ENCODE measurements at regions not wholly inside any gene's neighbourhood (a gene's known extent, or its start where the extent isn't known, plus 50 kb on each side); places are given as distances from the start of the nearest gene placed in this dataset.

GRCh38 chr12:42905419-42905705 lies 315.8 kb upstream of the PRICKLE1 start:
- TF ChIP-seq CTCF (IDR thresholded peaks at IDR 0.05; ENCODE audit: poor library complexity, severe bottlenecking), result no peak
- DNase-seq (ENCODE audit: low spot score) (no peak), ATAC-seq (ENCODE audit: low read depth) (no peak)
- H3K27ac ChIP-seq (ENCODE audit: poor library complexity, severe bottlenecking), result no peak overlapping the region
- no peaks in the 10 kb centered on the region for H3K27me3 ChIP-seq (ENCODE audit: insufficient read depth, poor library complexity, severe bottlenecking)
- H3K9me3 ChIP-seq (ENCODE audit: severe bottlenecking), result no peaks in the 10 kb centered on the region
- H3K4me3 ChIP-seq (ENCODE audit: severe bottlenecking), result no peak overlapping the region
- H3K4me1 ChIP-seq (ENCODE audit: insufficient read depth, poor library complexity, severe bottlenecking), result peaks cover 2% of the 10 kb centered on the region
- no peaks in the 10 kb centered on the region for H3K36me3 ChIP-seq (ENCODE audit: low read depth)

DNA sequence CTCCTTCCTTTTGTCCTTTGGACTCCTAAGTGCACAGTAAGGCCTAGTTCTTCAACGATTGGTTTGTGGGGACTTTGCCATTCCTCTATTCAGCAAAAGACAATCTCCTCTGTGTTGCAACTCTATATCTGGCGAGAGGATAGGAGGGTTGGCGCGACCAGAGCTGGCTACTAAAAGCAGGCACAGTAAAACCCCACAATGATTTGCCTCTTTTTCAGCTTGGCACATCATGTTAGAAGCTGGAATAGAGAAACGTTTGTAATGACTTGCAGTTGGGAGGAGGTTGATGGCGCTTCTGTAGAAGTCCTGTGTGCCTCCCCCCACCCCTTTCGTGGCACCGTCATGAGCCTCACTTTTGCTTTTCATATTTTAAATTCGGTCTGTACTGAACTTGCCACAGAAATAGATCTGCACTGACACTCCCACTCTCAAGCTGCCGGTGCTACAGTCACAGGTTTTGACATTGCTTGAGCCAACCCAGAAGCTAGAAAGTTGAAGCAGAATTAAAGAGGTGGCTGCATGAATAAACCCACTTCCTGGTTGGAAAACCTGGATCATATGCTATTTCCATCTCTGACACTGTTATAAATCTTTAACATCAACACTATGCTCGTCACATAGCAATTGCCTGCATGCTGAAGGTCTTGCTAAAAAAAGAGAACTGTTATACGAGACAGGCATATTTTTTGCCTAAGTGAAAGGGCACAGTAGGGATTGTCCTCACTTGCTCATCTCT lies 315.3 kb upstream of the PRICKLE1 start:
- Histone ChIP-seq H3K4me3 (ENCODE audit: severe bottlenecking) (no peak overlapping the region), H3K4me1 (ENCODE audit: insufficient read depth, poor library complexity, severe bottlenecking) (no peaks in the 10 kb centered on the region), H3K27ac (ENCODE audit: poor library complexity, severe bottlenecking) (no peak overlapping the region), H3K9me3 (ENCODE audit: severe bottlenecking) (no peaks in the 10 kb centered on the region), H3K36me3 (ENCODE audit: low read depth) (no peaks in the 10 kb centered on the region), H3K27me3 (ENCODE audit: insufficient read depth, poor library complexity, severe bottlenecking) (no peaks in the 10 kb centered on the region)
- TF ChIP-seq CTCF (IDR thresholded peaks at IDR 0.05; ENCODE audit: poor library complexity, severe bottlenecking), result no peak
- no peak for DNase-seq (ENCODE audit: low spot score)
- ATAC-seq (ENCODE audit: low read depth), result no peak

DNA sequence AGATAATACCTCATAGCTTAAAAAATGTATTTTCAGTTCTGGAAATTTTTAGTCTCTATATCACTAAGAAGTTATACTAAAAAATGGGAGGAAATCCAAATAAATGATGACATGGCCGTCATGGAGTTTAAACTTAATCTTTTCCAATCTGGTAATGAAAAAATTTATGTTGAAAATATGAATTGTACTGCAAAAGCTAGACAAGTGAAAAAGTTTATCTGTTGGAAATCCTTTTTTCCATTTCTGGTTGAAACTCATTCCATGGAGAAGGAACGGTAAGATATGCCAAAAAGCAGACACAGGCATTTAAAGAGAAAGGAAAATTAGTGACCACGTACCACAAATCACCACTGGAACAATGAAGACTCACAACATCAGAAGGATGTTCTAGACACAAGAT lies 314.2 kb upstream of the PRICKLE1 start:
- Histone ChIP-seq H3K4me3 (ENCODE audit: severe bottlenecking) (no peak overlapping the region), H3K36me3 (ENCODE audit: low read depth) (no peaks in the 10 kb centered on the region), H3K27ac (ENCODE audit: poor library complexity, severe bottlenecking) (no peak overlapping the region), H3K4me1 (ENCODE audit: insufficient read depth, poor library complexity, severe bottlenecking) (no peaks in the 10 kb centered on the region), H3K27me3 (ENCODE audit: insufficient read depth, poor library complexity, severe bottlenecking) (no peaks in the 10 kb centered on the region), H3K9me3 (ENCODE audit: severe bottlenecking) (no peaks in the 10 kb centered on the region)
- DNase-seq (ENCODE audit: low spot score), result no peak
- no peak for TF ChIP-seq CTCF (IDR thresholded peaks at IDR 0.05; ENCODE audit: poor library complexity, severe bottlenecking)
- ATAC-seq (ENCODE audit: low read depth), result no peak

DNA sequence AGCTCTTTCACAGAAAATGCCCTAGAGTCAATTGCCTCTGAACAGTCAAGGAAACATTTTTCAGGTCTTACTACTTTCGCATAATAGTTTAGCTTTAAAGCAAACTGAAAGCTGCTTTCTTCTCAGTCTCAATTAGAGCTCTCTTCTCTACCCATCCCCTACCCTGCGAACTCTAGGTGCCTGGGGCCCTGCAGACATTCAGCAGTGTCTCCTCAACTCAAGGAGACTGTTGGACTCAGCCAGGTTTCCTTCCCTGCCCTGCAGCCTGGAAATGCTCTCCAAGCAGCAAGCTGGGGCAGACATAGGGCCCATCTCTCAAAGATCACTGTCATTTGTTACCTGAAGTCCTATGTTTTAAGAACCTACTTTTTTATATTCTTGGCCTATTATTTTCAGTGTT lies 312.5 kb upstream of the PRICKLE1 start:
- Histone ChIP-seq H3K36me3 (ENCODE audit: low read depth) (no peaks in the 10 kb centered on the region), H3K27ac (ENCODE audit: poor library complexity, severe bottlenecking) (no peak overlapping the region), H3K27me3 (ENCODE audit: insufficient read depth, poor library complexity, severe bottlenecking) (no peaks in the 10 kb centered on the region), H3K9me3 (ENCODE audit: severe bottlenecking) (no peaks in the 10 kb centered on the region), H3K4me1 (ENCODE audit: insufficient read depth, poor library complexity, severe bottlenecking) (no peaks in the 10 kb centered on the region), H3K4me3 (ENCODE audit: severe bottlenecking) (no peak overlapping the region)
- DNase-seq (ENCODE audit: low spot score) (no peak), ATAC-seq (ENCODE audit: low read depth) (no peak)
- TF ChIP-seq CTCF (IDR thresholded peaks at IDR 0.05; ENCODE audit: poor library complexity, severe bottlenecking), result no peak

GRCh38 chr12:42893803-42894202 lies 304.3 kb upstream of the PRICKLE1 start:
- no peak for ATAC-seq (ENCODE audit: low read depth)
- no peak for TF ChIP-seq CTCF (IDR thresholded peaks at IDR 0.05; ENCODE audit: poor library complexity, severe bottlenecking)
- Histone ChIP-seq H3K27me3 (ENCODE audit: insufficient read depth, poor library complexity, severe bottlenecking) (no peaks in the 10 kb centered on the region), H3K4me1 (ENCODE audit: insufficient read depth, poor library complexity, severe bottlenecking) (no peaks in the 10 kb centered on the region), H3K36me3 (ENCODE audit: low read depth) (no peaks in the 10 kb centered on the region), H3K4me3 (ENCODE audit: severe bottlenecking) (no peak overlapping the region), H3K27ac (ENCODE audit: poor library complexity, severe bottlenecking) (no peak overlapping the region), H3K9me3 (ENCODE audit: severe bottlenecking) (no peaks in the 10 kb centered on the region)
- no peak for DNase-seq (ENCODE audit: low spot score)
